Stimulated activated CD8-positive, alpha-beta memory T cell treated with anti-CD3 and anti-CD28 coated beads, Interleukin-12 subunit alpha, Interleukin-12 subunit beta, amount 100 ng/mL, for 1 hour (primary cell): ENCODE measurements at regions not wholly inside any gene's neighbourhood (a gene's known extent, or its start where the extent isn't known, plus 50 kb on each side); places are given as distances from the start of the nearest gene placed in this dataset.
"Not testable (repeated sequence)": the region's sequence is repeated elsewhere in the genome, so short reads cannot be mapped to it uniquely, and the experiment has no call there.

ENCODE experiments used
- DNase-seq: peaks from one replicate; pipeline ENCODE4 v3.0.0-alpha.2; 2020; ENCODE audit warnings: low read depth

DNA sequence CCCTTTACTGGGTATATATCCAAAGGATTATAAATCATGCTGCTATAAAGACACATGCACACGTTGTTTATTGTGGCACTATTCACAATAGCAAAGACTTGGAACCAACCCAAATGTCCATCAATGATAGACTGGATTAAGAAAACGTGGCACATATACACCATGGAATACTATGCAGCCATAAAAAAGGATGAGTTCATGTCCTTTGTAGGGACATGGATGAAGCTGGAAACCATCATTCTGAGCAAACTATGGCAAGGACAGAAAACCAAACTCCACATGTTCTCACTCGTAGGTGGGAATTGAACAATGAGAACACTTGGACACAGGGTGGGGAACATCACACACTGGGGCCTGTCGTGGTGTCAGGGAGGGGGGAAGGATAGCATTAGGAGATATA, 59.2 kb downstream of the CXorf49B start:
- DNase-seq, result not testable (repeated sequence)

DNA sequence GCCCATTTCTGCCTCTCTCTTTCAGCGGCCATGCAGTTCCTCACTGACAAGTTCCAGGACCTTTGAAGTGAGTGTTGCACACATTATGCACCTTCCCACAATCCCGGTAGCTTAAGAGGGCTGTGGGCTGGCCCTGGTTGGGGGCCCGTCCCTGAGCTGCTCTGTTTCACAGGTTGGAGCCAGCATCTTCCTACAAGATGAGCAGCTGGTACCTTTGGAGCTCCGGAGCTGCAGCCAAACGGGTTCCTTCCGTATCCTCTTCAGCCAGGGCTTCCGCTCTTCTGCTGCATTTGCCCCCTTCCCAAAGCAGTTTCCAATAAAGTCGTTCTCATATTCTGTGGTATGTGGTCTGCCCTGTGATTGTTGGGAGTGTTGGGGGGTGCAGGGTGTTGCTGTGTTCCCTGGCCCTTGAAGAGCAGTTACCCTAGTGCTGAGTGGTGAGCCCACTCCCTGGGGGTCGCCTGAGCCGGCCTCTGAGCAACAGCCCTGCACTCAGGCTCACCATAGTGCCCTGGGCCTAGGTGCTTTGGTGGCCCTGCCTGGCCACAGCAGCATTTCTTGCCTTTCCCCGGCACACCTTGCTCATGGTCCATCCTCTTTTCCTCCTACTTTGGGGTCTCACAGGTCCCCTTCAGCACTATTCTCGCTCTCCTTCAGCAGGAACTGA, 60.4 kb downstream of the CXorf49B start:
- DNase-seq, result no peak

DNA sequence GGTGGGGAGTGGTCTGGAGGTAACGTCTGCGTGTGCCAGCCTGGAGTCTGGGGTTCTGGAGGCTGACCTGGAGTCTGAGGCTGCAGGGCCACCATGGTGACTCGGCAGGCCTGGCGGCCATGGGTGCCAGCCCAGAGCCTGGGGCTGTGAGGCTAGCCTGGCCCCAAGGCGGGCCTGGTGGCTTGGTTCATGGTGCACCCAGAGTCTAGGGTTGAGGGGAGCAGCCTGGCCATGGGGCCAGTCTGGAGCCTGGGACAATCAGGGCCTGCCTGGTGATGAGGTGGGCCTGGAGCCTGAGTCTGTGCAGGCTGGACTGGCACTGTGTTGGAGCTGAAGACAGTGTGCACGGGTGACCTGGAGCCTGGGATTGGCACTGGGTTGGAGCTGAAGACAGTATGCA, 64.9 kb downstream of the CXorf49B start:
- no peak for DNase-seq

DNA sequence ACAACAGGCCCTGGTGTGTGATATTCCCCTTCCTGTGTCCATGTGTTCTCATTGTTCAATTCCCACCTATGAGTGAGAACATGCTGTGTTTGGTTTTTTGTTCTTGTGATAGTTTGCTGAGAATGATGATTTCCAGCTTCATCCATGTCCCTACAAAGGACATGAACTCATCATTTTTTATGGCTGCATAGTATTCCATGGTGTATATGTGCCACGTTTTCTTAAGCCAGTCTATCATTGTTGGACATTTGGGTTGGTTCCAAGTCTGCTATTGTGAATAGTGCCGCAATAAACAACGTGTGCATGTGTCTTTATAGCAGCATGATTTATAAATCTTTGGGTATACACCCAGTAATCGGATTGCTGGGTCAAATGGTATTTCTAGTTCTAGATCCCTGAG, 72.6 kb upstream of the NHSL2 start:
- not testable (repeated sequence) for DNase-seq

DNA sequence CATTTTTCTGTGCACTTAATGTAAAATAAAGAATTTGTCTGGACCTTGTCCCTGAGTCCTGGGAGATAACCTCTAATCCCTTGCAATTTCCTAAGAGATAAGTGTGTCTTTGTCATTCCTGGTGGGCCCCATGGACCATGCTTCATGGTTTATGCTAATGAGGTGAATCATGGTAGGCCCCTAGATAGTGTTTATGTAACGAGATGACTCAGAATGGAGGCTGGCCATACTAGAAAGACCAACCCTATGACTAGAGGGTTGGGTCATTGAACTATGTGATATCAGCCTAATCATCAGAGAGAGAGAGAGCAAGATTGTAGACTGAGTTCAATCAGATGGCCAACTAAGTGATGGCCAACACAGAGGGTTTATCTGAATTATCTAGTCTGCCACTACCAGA, 64.2 kb upstream of the NHSL2 start:
- no peak for DNase-seq

DNA sequence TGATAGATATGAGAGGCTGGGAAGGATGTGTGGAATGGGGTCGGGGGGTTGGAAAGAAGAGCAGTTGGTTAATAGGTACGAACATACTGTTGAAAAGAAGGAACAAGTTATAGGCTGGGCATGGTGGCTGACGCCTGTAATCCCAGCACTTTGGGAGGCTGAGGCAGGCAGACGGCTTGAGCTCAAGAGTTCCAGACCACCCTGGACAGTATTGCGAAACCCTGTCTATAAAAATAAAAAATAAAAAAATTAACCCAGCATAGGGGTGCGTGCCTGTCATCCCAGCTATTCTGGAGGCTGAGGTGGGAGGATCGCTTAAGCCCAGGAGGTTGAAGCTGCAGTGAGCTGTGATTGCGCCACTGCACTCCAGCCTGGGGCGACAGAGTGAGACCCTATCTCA, 58.5 kb upstream of the NHSL2 start:
- no peak for DNase-seq

DNA sequence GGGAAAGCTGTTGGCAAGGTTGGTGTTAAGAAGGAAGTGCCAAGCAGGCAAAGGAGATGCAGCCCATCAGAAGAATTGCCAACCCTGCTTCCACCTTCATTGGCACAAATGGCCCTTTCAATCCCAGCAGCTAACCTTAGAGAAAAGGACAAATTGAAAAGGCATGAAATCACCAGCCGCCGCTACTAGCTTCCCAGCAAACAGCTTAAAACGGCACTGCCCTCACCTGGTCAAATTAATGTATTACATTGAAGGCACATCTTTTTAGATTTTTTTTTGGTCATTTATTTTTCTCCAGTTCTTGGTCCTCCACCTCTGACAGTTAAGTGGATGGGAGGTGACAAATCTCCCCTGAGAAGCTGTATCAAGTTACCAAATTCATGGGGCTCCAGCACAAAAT, 51.0 kb upstream of the NHSL2 start:
- peak; percentile 19 for DNase-seq
